Activated T-cell treated with anti-CD3 and anti-CD28 coated beads, Interleukin-2, amount 50 U/mL, for 24 hours (primary cell): ENCODE measurements at regions not wholly inside any gene's neighbourhood (a gene's known extent, or its start where the extent isn't known, plus 50 kb on each side); places are given as distances from the start of the nearest gene placed in this dataset.
A peak's percentile ranks its signal among the peaks of the same experiment; 100 is the strongest.

Experiments
- DNase-seq: peaks from one replicate; pipeline ENCODE4 v3.0.0-alpha.2; 2020
- H3K27ac Mint-ChIP-seq: 2 replicates; pipeline ENCODE4 v1.8.0; 2020; ENCODE audit warnings: mild to moderate bottlenecking, mixed read lengths
- H3K27me3 Mint-ChIP-seq: 2 replicates; pipeline ENCODE4 v1.8.0; 2020; ENCODE audit warnings: mixed read lengths
- H3K36me3 Mint-ChIP-seq: 2 replicates; pipeline ENCODE4 v1.8.0; 2020; ENCODE audit warnings: low read depth, mixed read lengths
- H3K4me1 Mint-ChIP-seq: 2 replicates; pipeline ENCODE4 v1.8.0; 2020; ENCODE audit warnings: low read depth, mixed read lengths
- H3K4me3 Mint-ChIP-seq: 2 replicates; pipeline ENCODE4 v1.8.0; 2020; ENCODE audit warnings: mild to moderate bottlenecking, moderate library complexity, mixed read lengths
- H3K9me3 Mint-ChIP-seq: 2 replicates; pipeline ENCODE4 v1.8.0; 2020; ENCODE audit warnings: mixed read lengths

DNA sequence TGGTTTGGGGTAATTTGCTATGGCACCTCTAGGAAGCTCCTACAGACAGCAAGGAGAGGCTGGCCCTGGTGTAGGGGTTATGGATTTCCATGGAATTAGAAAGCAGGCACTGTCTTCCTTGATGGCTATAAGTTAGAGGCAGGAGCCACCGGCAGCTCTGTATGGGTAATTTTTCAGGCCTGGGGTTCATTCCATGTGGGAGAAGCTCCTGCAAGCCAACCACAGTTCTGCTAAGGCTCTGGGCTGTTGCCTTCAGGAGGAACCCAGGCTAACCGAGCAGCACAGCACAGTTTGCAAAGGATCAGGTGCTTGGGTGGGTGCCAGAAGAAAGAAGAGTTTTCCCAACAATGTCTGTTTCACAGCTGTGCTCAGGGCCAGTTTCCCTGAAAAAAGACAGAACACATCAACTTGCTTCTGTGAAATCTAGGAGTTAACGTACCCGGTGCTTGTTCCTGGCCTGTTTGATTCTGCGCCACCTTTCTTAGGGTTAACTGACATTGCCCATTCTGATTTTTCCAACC lies 162.8 kb upstream of the MYLIP start:
- no peak overlapping the region for H3K4me3 Mint-ChIP-seq
- no peak for DNase-seq
- no peaks in the 10 kb centered on the region for H3K9me3 Mint-ChIP-seq
- no peaks in the 10 kb centered on the region for H3K36me3 Mint-ChIP-seq
- no peak overlapping the region for H3K27ac Mint-ChIP-seq
- H3K27me3 Mint-ChIP-seq = no peaks in the 10 kb centered on the region
- H3K4me1 Mint-ChIP-seq = peaks cover 13% of the 10 kb centered on the region

DNA sequence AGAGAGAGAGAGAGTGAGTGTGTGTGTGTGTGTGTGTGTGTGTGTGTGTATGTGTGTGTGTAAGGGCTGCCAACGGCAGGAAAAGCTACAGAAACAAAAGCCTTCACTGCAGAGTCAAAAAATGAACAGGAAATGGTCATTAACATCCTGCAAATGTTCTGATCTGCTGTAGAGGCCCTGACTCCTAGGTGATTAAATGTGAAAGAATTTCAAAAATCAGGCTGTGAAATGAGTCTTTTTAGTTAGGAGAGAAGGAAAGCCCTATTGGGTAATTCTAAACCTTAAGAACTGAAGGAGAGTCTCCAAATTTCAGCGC lies 166.5 kb upstream of the MYLIP start:
- H3K4me3 Mint-ChIP-seq = no peak overlapping the region
- no peaks in the 10 kb centered on the region for H3K9me3 Mint-ChIP-seq
- H3K36me3 Mint-ChIP-seq = no peaks in the 10 kb centered on the region
- no peak overlapping the region for H3K27ac Mint-ChIP-seq
- DNase-seq = no peak
- H3K27me3 Mint-ChIP-seq = no peaks in the 10 kb centered on the region
- peaks cover 13% of the 10 kb centered on the region for H3K4me1 Mint-ChIP-seq

DNA sequence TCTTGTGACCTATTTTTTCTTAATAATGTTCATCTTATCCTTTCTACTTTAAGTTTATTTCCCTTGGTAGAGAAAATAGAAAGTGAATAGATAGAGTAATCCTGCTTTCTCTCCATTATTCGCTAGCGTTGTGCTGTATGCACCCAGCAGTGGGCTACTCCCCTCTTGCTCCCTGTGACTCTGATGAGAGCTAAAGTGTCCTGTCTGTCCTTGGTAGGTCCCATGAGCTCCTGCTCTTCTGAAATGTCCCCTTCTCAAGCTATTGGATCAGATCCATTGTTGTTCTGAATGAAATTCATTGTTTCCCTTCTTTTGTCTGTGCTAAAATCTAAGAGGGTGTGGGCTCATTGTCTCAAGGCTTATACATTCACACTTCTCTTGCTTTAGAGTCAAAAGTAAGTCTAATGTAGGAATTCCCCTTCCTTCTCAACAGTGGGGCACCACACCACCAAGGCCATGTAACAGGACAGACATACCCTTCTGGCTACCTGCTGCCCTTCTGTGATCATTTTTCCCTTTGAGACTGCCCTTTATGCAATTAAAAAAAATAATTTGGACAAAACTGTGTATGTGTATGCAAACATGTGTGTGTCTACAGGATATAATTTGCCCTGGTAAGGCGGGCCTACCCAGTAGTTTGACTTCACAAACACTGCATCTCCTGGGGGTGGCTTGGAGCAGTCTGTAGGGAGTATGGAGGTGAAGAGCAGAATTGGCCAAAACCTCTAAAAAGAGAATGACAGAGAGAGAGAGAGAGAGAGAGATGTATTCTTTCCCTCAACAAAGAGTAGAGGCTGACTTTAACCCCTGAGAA lies 167.0 kb upstream of the MYLIP start:
- no peaks in the 10 kb centered on the region for H3K9me3 Mint-ChIP-seq
- no peaks in the 10 kb centered on the region for H3K36me3 Mint-ChIP-seq
- H3K4me3 Mint-ChIP-seq = no peak overlapping the region

DNA sequence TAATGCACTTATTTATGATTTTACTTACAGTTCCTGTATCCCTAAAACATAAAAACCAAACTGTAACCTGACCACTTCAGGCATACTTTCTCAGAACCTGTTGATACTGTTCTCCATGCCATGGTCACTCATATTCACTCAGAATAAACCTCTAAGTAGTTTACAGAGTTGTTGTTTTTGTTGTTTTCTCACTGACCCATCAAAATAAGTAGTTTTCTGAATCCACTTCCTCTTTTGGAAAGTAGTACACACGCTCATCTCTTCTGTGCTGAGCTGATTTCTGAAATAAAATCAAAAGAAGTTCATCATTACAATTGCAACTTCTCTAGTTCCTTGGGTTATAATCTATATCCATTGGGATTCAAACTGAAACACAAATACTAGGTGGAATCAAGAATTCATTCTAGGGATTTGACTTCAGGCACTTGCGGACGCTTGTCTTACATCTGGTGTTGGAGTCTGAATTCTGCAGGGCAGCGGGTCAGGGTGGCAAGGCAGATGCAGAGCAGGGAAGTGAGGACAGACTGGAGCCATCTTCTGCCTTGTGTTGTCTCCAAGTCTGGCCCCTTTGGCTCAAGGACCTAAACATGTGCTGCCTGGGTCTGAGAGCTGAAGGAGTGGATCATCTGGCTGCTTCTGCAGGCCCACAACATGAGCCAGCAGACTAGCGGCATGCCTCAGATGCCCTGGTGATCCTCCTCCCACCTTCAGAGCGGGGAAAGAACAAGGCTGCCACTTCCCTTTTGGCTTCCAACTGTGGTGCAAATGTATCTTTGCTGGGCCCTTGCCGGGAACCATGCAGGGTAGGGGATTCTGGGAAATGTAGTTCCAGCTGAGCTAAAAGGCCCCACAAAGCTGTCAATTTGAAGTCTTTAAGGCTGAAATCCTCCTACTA lies 167.9 kb upstream of the MYLIP start:
- no peak for DNase-seq
- Mint-ChIP-seq H3K4me3 (no peak overlapping the region), H3K27me3 (no peaks in the 10 kb centered on the region), H3K4me1 (peaks cover 18% of the 10 kb centered on the region), H3K9me3 (no peaks in the 10 kb centered on the region), H3K27ac (no peak overlapping the region), H3K36me3 (no peaks in the 10 kb centered on the region)

More for the DNA sequence above, 167.0 kb upstream of the MYLIP start:
- Mint-ChIP-seq H3K4me1 (peaks cover 13% of the 10 kb centered on the region), H3K27me3 (no peaks in the 10 kb centered on the region), H3K27ac (peak overlapping the region; percentile 7)
- no peak for DNase-seq

DNA sequence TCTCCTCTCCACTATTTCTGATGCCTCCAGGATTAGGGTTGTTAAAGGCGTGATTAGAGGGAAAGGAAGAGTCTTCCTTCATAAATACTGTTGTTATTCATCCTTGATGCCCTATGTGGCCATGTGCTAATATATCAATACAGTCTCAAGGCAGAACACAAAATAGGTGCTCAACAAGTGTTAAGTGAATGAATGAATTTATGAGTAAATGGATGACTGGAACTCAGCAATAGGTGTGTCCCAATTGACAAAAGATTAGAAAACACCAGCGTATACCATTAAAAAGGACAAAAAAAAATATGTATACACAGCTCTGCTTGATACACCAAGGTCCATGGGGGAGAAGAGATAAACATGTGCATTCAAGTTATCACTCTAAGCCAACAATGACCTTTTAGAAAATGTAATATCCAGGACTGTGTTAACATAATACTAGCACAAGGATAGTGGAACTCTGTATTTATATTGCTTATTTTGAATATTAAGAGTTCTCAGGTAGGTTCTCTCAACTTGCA lies 171.2 kb upstream of the MYLIP start:
- Mint-ChIP-seq H3K4me1 (peaks cover 19% of the 10 kb centered on the region), H3K4me3 (no peak overlapping the region), H3K36me3 (no peaks in the 10 kb centered on the region), H3K27ac (no peak overlapping the region), H3K9me3 (no peaks in the 10 kb centered on the region), H3K27me3 (no peaks in the 10 kb centered on the region)
- DNase-seq = no peak

DNA sequence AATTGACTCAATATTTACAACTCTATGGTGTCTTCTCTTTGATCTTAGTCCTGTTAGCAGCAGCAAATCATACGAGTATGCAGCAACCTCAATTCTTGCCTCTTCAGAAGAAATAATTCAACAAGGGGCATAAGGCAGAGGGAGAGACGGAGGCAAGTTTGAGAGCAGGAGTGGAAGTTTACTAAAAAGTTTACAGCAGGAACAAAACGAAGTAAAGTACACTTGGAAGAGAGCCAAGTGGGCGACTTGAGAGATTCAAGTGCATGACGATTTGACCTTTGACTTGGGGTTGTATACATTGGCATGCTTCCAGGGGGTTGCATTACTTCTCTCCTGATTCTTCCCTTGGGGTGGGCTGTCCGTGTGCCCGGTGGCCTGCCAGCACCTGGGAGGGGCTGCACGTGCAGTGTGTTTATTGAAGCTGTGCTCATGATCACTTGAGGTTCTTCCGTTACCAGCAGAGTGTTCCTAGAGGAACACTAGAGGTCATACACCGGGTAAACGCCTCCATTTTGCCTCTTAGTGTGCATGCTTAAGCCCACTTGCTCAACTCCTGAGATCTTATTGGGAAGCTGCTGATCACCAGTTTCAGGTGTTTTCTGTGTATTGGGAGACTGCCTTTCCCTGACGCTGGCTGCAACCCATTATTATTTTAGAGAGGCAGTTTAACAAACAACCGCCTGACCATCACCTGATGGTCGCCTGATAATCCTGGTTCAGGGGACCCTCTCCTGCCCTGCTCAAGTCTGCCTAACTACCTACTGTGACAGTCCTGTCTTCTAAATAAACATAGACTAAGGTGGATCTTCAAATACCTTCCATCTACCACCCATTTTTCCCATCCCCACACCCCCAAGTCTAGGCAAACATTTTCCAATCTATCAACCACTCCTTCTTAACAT lies 172.4 kb upstream of the MYLIP start:
- Mint-ChIP-seq H3K36me3 (no peaks in the 10 kb centered on the region), H3K4me1 (peaks cover 9% of the 10 kb centered on the region), H3K27me3 (no peaks in the 10 kb centered on the region), H3K9me3 (no peaks in the 10 kb centered on the region), H3K4me3 (no peak overlapping the region), H3K27ac (no peak overlapping the region)
- no peak for DNase-seq

DNA sequence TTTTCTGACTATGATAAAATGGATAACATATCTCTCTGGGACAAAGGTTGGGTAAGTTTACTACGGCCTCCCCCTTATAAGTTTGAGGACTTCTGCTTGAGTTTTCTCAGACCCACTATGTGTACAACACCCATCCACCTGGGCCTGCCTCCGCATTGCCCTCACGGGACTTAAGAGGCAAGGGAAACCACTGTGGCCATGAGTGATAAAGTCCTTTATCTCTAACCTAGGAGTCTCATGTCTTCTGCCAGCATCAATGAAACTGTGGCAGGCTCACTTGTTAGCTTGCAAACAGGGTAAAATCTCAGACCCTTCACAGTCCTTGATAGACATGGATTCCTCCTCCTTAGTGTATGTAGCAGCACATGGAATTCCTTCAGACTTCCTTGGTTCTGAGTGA lies 173.4 kb upstream of the MYLIP start:
- H3K27me3 Mint-ChIP-seq = no peaks in the 10 kb centered on the region
- no peak overlapping the region for H3K4me3 Mint-ChIP-seq
- H3K4me1 Mint-ChIP-seq = peaks cover 9% of the 10 kb centered on the region
- DNase-seq = no peak
- H3K27ac Mint-ChIP-seq = no peak overlapping the region
- H3K9me3 Mint-ChIP-seq = no peaks in the 10 kb centered on the region
- no peaks in the 10 kb centered on the region for H3K36me3 Mint-ChIP-seq

DNA sequence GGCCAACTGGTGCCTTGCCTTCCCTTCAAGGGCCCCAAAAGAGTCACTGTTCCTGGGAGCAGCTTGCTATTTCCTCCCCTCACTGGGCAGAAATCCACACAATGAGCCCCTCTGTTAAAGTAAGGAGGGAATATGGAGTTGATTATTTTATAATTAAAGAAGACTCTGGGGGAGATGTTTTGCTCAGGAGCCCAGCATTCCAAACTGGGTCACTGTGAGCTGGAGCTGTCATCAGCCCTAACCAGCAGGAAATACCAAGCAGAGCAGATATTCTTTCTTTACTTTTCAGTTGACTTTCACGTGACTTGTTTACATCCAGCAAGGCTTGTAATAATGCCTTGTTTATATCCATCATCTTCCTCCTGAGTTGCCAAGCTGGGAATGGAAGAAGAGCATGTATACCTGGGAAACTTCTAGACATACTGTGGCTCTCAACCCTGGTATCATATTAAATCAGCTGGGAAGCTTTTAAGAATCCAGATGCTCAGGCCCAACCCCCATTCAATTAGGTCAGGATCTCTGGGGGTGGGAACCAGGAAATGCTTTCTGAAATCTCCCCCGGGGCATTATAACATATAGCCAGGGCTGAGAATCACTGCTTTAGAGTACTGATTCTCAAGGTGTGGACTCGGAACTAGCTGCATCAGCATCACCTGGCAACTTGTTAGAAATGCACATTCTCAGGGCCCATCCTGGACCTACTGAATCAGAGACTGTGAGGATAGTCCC lies 175.6 kb upstream of the MYLIP start:
- Mint-ChIP-seq H3K4me3 (no peak overlapping the region), H3K4me1 (peaks cover 9% of the 10 kb centered on the region), H3K27ac (no peak overlapping the region), H3K9me3 (no peaks in the 10 kb centered on the region), H3K36me3 (no peaks in the 10 kb centered on the region), H3K27me3 (no peaks in the 10 kb centered on the region)
- no peak for DNase-seq

DNA sequence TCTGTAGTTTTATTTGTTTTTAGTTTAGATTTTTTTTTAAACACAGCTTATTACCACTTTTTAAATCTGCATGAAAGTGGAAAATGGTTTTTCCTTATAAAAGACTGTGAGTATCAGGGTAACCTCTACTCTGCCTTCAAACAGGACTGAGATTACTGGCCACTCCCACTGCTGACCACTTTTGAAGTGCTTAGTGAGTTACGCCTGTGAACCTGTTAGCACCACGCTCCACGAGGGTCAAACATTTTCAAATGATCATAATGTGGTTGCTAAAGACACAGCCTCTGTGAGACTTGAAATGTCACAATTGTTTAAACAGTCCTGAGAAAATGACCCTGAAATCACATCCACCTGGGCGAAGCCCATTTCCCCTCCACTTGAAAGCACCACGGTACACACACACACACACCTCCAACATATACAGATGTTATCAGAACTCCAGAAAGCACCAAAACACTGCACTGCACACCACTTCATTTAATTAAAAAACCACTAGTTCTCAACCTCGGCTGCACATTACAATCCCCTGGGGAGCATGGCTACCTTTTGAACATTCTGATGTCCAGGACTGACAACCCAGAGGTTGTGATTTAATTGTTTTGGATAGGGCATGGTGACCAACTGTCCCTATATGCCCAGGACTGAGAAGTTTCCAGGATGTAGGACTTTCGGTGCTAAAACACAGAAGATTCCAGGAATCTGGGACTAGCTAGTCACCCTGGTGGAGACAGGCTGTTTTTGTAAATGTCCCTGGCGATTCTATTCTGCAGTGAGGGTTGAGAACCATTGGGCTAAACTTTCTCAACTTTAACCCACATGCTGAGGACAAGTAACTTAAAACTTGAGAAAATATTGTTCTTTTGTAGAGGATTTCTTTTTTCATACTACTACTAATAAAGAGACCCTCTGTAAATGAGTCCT lies 176.4 kb upstream of the MYLIP start:
- peaks cover 9% of the 10 kb centered on the region for H3K4me1 Mint-ChIP-seq
- H3K27ac Mint-ChIP-seq = no peak overlapping the region
- H3K4me3 Mint-ChIP-seq = no peak overlapping the region
- H3K36me3 Mint-ChIP-seq = no peaks in the 10 kb centered on the region
- DNase-seq = no peak
- no peaks in the 10 kb centered on the region for H3K27me3 Mint-ChIP-seq
- no peaks in the 10 kb centered on the region for H3K9me3 Mint-ChIP-seq

DNA sequence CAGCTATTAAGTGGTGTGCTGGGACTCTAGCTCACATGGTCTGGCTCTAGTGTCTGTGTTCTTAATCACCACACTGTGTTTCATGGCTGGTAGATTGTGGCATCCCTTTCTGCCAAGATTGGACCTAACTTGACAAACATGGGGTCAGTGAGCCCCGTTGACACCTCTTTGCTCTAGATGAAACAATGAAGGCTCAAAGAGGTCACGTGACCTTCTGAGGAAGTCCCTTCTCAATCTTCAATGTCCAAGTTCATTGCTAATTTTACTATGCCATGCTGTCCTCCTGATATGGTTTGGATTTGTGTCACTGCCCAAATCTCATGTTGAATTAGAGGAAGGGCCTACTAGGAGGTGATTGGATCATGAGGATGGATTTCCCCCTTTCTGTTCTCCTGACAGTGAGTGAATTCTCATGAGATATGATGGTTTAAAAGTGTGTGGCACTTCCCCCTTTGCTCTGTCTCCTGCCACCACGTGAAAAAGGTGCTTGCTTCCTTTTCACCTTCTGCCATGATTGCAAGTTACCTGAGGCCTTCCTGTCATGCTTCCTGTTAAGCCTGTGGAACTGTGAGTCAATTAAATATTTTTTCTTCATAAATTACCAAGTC lies 177.8 kb upstream of the MYLIP start:
- H3K4me1 Mint-ChIP-seq = peaks cover 5% of the 10 kb centered on the region
- no peak for DNase-seq
- no peak overlapping the region for H3K4me3 Mint-ChIP-seq
- no peaks in the 10 kb centered on the region for H3K27me3 Mint-ChIP-seq
- H3K9me3 Mint-ChIP-seq = no peaks in the 10 kb centered on the region
- no peak overlapping the region for H3K27ac Mint-ChIP-seq
- H3K36me3 Mint-ChIP-seq = no peaks in the 10 kb centered on the region

DNA sequence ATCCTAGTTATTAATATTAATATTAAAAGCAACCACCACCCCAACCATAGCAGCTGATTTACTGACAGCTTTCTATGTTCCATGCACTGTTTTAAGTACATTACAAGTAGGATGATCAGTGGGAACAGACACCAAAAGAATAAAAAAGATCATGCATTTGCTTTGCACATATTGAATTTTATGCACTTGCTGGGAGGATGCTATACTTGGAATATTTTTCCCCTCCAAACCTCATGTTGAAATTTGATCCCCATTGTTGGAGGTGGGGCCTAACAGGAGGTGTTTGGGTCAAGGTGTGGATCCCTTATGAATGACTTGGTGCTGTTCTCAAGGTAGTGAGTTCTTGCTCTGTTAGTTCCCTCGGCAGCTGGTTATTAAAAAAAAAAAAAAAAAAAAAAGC lies 178.9 kb upstream of the MYLIP start:
- Mint-ChIP-seq H3K27ac (no peak overlapping the region), H3K4me1 (peaks cover 2% of the 10 kb centered on the region), H3K9me3 (no peaks in the 10 kb centered on the region), H3K27me3 (no peaks in the 10 kb centered on the region), H3K36me3 (no peaks in the 10 kb centered on the region), H3K4me3 (no peak overlapping the region)
- no peak for DNase-seq

DNA sequence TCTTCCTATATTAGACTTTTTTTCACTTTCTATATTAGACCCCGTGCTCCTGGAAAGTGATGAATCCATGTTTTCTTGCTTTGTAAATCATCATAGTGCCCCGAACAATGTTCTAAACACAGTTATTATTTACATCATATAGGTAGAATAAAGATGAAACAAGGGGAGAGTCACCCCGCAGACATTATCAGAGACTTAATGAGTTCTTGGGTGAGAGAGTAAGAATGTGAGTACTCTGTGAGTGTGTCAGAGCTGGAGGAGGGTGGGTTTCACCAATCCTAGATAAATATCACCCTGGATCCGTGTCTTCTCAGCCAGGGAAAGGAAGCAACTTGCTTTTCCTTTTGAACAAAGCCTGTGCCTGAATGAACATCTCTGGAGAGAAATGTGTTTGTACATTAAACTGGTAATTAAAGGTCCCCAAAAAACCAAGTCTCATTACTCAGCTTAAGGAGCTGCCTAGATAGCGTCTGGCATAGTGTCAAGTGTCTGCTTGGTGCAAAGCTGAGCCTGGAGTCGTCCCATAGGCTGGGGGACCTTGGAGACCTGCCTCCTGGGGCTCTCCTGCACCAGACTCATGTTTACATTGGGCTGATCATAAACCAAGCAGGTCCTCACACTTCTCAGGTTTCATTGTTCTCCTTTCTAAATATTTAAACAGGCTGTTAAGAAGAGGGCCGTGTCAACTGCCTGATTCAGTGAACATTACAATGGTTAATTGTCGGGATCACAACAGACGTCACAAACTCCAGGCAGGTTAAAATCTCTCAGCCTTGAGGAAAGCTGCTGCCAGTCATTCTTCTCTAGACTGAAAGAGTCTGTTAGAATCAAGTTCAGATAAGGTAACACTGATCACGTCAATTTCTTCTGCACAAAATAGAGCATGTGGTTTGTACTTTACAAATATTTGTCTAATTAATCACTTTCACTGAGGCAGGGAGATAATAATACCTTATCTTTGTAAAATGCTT lies 179.7 kb upstream of the MYLIP start:
- Mint-ChIP-seq H3K9me3 (no peaks in the 10 kb centered on the region), H3K4me1 (peaks cover 2% of the 10 kb centered on the region), H3K4me3 (no peak overlapping the region), H3K27me3 (no peaks in the 10 kb centered on the region), H3K36me3 (no peaks in the 10 kb centered on the region), H3K27ac (no peak overlapping the region)
- no peak for DNase-seq
